H9 (cell line): ENCODE measurements at regions not wholly inside any gene's neighbourhood (a gene's known extent, or its start where the extent isn't known, plus 50 kb on each side); places are given as distances from the start of the nearest gene placed in this dataset.

Experiments used
- DNase-seq: peaks from one replicate; pipeline ENCODE4 v3.0.0-alpha.2; 2017
- H2AFZ ChIP-seq: one replicate; pipeline ENCODE4 v1.6.1; 2013; ENCODE audit warnings: mild to moderate bottlenecking, low read length, control low read depth, moderate library complexity
- H2AK5ac ChIP-seq: 2 replicates; pipeline ENCODE4 v1.6.1; 2013; ENCODE audit warnings: low read length, control low read depth, mixed read lengths; ENCODE audit not compliant: insufficient read length
- H2BK120ac ChIP-seq: one replicate; pipeline ENCODE4 v1.6.1; 2013; ENCODE audit warnings: low read depth, mild to moderate bottlenecking, low read length, control low read depth, inconsistent platforms; ENCODE audit not compliant: poor library complexity, severe bottlenecking
- H2BK12ac ChIP-seq: 2 replicates; pipeline ENCODE4 v1.6.1; 2013; ENCODE audit warnings: low read length, control low read depth, mixed read lengths, low read depth; ENCODE audit not compliant: insufficient read length
- H2BK15ac ChIP-seq: 2 replicates; pipeline ENCODE4 v1.6.1; 2013; ENCODE audit warnings: low read depth, low read length, control low read depth
- H2BK20ac ChIP-seq: one replicate; pipeline ENCODE4 v1.6.1; 2013; ENCODE audit warnings: low read depth, mild to moderate bottlenecking, low read length, control low read depth, inconsistent platforms; ENCODE audit not compliant: poor library complexity, severe bottlenecking
- H2BK5ac ChIP-seq: 2 replicates; pipeline ENCODE4 v1.6.1; 2013; ENCODE audit warnings: low read length, control low read depth, mixed read lengths; ENCODE audit not compliant: insufficient read length
- H3K14ac ChIP-seq: 2 replicates; pipeline ENCODE4 v1.6.1; 2013; ENCODE audit warnings: low read length, control low read depth; ENCODE audit not compliant: insufficient read depth
- H3K18ac ChIP-seq: 2 replicates; pipeline ENCODE4 v1.6.1; 2013; ENCODE audit warnings: low read depth, mild to moderate bottlenecking, mixed read lengths, low read length, control low read depth; ENCODE audit not compliant: insufficient read length
- H3K23ac ChIP-seq: 2 replicates; pipeline ENCODE4 v1.6.1; 2013; ENCODE audit warnings: low read length, control low read depth, mixed read lengths, low read depth; ENCODE audit not compliant: insufficient read length
- H3K23me2 ChIP-seq: 2 replicates; pipeline ENCODE4 v1.6.1; 2013; ENCODE audit warnings: low read depth, mild to moderate bottlenecking, mixed read lengths, low read length, control low read depth; ENCODE audit not compliant: insufficient read length, poor library complexity, severe bottlenecking
- H3K27ac ChIP-seq: 2 replicates; pipeline ENCODE4 v1.5.1; 2013; ENCODE audit warnings: low read length, control low read depth, mixed read lengths, low read depth; ENCODE audit not compliant: insufficient read length
- H3K27me3 ChIP-seq: 2 replicates; pipeline ENCODE4 v1.6.1; 2013; ENCODE audit warnings: low read length, control low read depth, inconsistent platforms; ENCODE audit not compliant: insufficient read depth
- H3K4ac ChIP-seq: 2 replicates; pipeline ENCODE4 v1.6.1; 2013; ENCODE audit warnings: low read depth, mild to moderate bottlenecking, control low read depth, inconsistent platforms, low read length, moderate library complexity
- H3K4me1 ChIP-seq: 2 replicates; pipeline ENCODE4 v1.6.1; 2013; ENCODE audit warnings: low read length, control low read depth, inconsistent platforms; ENCODE audit not compliant: insufficient read depth
- H3K4me2 ChIP-seq: 2 replicates; pipeline ENCODE4 v1.6.1; 2013; ENCODE audit warnings: low read length, control low read depth, mixed read lengths; ENCODE audit not compliant: insufficient read length, insufficient read depth
- H3K56ac ChIP-seq: 2 replicates; pipeline ENCODE4 v1.6.1; 2013; ENCODE audit warnings: low read depth, mild to moderate bottlenecking, mixed read lengths, low read length, control low read depth; ENCODE audit not compliant: insufficient read length
- H3K79me1 ChIP-seq: 2 replicates; pipeline ENCODE4 v1.6.1; 2013; ENCODE audit warnings: low read depth, mild to moderate bottlenecking, moderate library complexity, low read length, control low read depth, inconsistent platforms; ENCODE audit not compliant: insufficient read depth, poor library complexity, severe bottlenecking
- H3K79me2 ChIP-seq: 2 replicates; pipeline ENCODE4 v1.6.1; 2013; ENCODE audit warnings: low read length, control low read depth, inconsistent platforms; ENCODE audit not compliant: insufficient read depth
- H3K9ac ChIP-seq: 2 replicates; pipeline ENCODE4 v1.6.1; 2013; ENCODE audit warnings: low read length, control low read depth, mixed read lengths; ENCODE audit not compliant: insufficient read length; ENCODE audit errors: extremely low read depth
- H3K9me3 ChIP-seq: one replicate; pipeline ENCODE4 v1.6.1; 2013; ENCODE audit warnings: low read depth, low read length, inconsistent platforms; ENCODE audit not compliant: control insufficient read depth
- H3T11ph ChIP-seq: one replicate; pipeline ENCODE4 v1.6.1; 2013; ENCODE audit warnings: mild to moderate bottlenecking, low read length, control low read depth, inconsistent platforms
- H4K20me1 ChIP-seq: one replicate; pipeline ENCODE4 v1.6.1; 2013; ENCODE audit not compliant: control insufficient read depth, insufficient read length, insufficient read depth
- H4K5ac ChIP-seq: 2 replicates; pipeline ENCODE4 v1.6.1; 2013; ENCODE audit warnings: low read depth, mild to moderate bottlenecking, mixed read lengths, low read length, control low read depth; ENCODE audit not compliant: insufficient read length
- H4K8ac ChIP-seq: replicated peaks from 2 replicates; pipeline ENCODE4 v1.6.1; 2013; ENCODE audit warnings: low read length, control low read depth, mixed read lengths, low read depth; ENCODE audit not compliant: insufficient read length
- H4K91ac ChIP-seq: 2 replicates; pipeline ENCODE4 v1.6.1; 2013; ENCODE audit warnings: low read depth, mild to moderate bottlenecking, moderate library complexity, mixed read lengths, low read length, control low read depth; ENCODE audit not compliant: insufficient read length
- H3K27ac Mint-ChIP-seq, 3 experiments: 2 replicates in 2 of 3; 3 replicates in 1 of 3; pipeline ENCODE4 v1.8.0; 2020 to 2021; ENCODE audit warnings: mixed read lengths in 3 of 3, mild to moderate bottlenecking in 1 of 3, moderate library complexity in 1 of 3
- H3K27me3 Mint-ChIP-seq: 2 replicates; pipeline ENCODE4 v1.8.0; 2021; ENCODE audit warnings: low read depth, mild to moderate bottlenecking, moderate library complexity, mixed read lengths
- H3K36me3 Mint-ChIP-seq, 3 experiments: 2 replicates in 2 of 3; 3 replicates in 1 of 3; pipeline ENCODE4 v1.8.0; 2020 to 2021; ENCODE audit warnings: low read depth in 3 of 3, mixed read lengths in 3 of 3; ENCODE audit not compliant: insufficient read depth in 1 of 3
- H3K4me1 Mint-ChIP-seq, 2 experiments: 2 replicates each; pipeline ENCODE4 v1.8.0; 2020; ENCODE audit warnings: mixed read lengths in 2 of 2
- H3K4me3 Mint-ChIP-seq, 2 experiments: 2 replicates in 1 of 2; 3 replicates in 1 of 2; pipeline ENCODE4 v1.8.0; 2020 to 2021; ENCODE audit warnings: mild to moderate bottlenecking in 2 of 2, mixed read lengths in 2 of 2, moderate library complexity in 1 of 2
- H3K9me3 Mint-ChIP-seq, 2 experiments: 2 replicates in 1 of 2; 3 replicates in 1 of 2; pipeline ENCODE4 v1.8.0; 2020; ENCODE audit warnings: mild to moderate bottlenecking in 2 of 2, mixed read lengths in 2 of 2, moderate library complexity in 1 of 2
- CTCF ChIP-seq: fragments of 200-600 bp; sonication (generic); conservative IDR thresholded peaks from 3 replicates; pipeline ENCODE4 v1.8.0; 2021; ENCODE audit warnings: antibody characterized with exemption, mild to moderate bottlenecking
- WGBS: extraction: QIAGEN DNeasy Blood & Tissue Kit; methylation state at CpG from one replicate; pipeline ENCODE4 v1.1.7; 2013; ENCODE audit warnings: missing lambda C conversion rate, low lambda C conversion rate, mixed read lengths; ENCODE audit not compliant: insufficient read length; ENCODE audit errors: extremely low coverage; 5-methylcytosine and 5-hydroxymethylcytosine counted together

GRCh38 chr2:240207661-240208060, 67.2 kb upstream of the OTOS start:
- Histone ChIP-seq H3K9me3 (no peaks in the 10 kb centered on the region), H2BK120ac (no peak overlapping the region), H2BK20ac (no peak overlapping the region), H4K8ac (no peak overlapping the region), H2BK5ac (no peak overlapping the region), H2AK5ac (no peak overlapping the region), H3K79me1 (no peaks in the 10 kb centered on the region), H3K27ac (no peak overlapping the region), H3K18ac (no peak overlapping the region), H3K27me3 (no peaks in the 10 kb centered on the region), H3K9ac (no peak overlapping the region), H3K4ac (no peak overlapping the region), H4K91ac (no peak overlapping the region), H4K5ac (no peak overlapping the region), H2BK12ac (no peak overlapping the region), H3K4me1 (peaks cover 6% of the 10 kb centered on the region; the same call in 1 of the 2 replicates), H3K4me2 (no peak overlapping the region), H3T11ph (no peak overlapping the region), H3K79me2 (no peaks in the 10 kb centered on the region), H3K23ac (no peak overlapping the region), H4K20me1 (no peaks in the 10 kb centered on the region), H3K56ac (no peak overlapping the region), H2BK15ac (no peak overlapping the region), H3K23me2 (no peaks in the 10 kb centered on the region), H3K14ac (no peak overlapping the region; the same call in 1 of the 2 replicates), H2AFZ (no peak overlapping the region)
- TF ChIP-seq CTCF, result no peak
- Mint-ChIP-seq H3K4me3 (no peak overlapping the region), H3K36me3 (peaks cover 0 to 5% (median 0%) of the 10 kb centered on the region in 3 experiments; a peak in 4 of 7 replicates), H3K9me3 (peaks cover 3 to 14% of the 10 kb centered on the region in 2 experiments), H3K4me1 (peaks cover 21 to 25% of the 10 kb centered on the region in 2 experiments), H3K27ac (no peak overlapping the region; a peak in 1 of 7 replicates), H3K27me3 (peaks cover 9% of the 10 kb centered on the region)
- WGBS, result no CpG with 5 or more reads among the region's 4 CpGs
- DNase-seq, result no peak
